ENCODE measurements at regions not wholly inside any gene's neighbourhood (a gene's known extent, or its start where the extent isn't known, plus 50 kb on each side); places are given as distances from the start of the nearest gene placed in this dataset.

DNA sequence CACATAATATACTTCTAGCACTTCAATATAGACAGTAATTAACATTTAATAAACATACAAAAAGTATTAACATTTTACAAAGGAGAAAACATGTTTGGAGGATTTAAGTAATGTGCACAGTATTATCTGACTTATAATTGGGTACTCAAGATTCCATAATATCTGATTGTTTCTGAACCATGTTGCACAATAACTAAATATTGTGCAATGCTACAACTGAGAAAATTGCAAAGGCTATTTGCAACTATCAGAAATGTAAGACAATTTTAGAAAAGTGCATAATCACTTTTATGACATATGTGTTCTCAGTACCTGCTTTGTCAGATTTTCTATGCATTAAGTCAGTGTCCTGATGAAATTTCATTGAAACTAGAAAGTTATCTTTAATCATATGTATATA lies 934.6 kb downstream of the SOCS6 start:
- BruUV-seq (replicated peaks): no TSS peak
- ATAC-seq: no peak
- no peak overlapping the region for H3K27ac ChIP-seq (ENCODE audit: low read depth, low read length)
- ChIA-PET POLR2A (no interaction called here), RAD21 (ENCODE audit: low non-redundant PET in 1 of 2, low total read pairs in 2 of 2, uncharacterized antibody in 2 of 2, unreplicated experiment in 2 of 2) (no interaction called here), CTCF (no interaction called here)
- TF ChIP-seq MAX (IDR thresholded peaks at IDR 0.05) (no peak), POLR2A (IDR thresholded peaks at IDR 0.05; ENCODE audit: borderline replicate concordance, extremely low read depth, insufficient read depth, insufficient read length) (no peak), POLR2AphosphoS5 (IDR thresholded peaks at IDR 0.05; ENCODE audit: low read depth, low read length) (no peak), JUND (IDR thresholded peaks at IDR 0.05) (no peak), TCF7L2 (IDR thresholded peaks at IDR 0.05; ENCODE audit: borderline replicate concordance, extremely low read depth, insufficient read depth, insufficient read length) (no peak), EGR1 (IDR thresholded peaks at IDR 0.05; ENCODE audit: low read depth) (no peak), EZH2 (IDR thresholded peaks at IDR 0.05) (no peak), FOSL1 (IDR thresholded peaks at IDR 0.05; ENCODE audit: low read depth) (no peak), RAD21 (IDR thresholded peaks at IDR 0.05; ENCODE audit: low read depth) (no peak), YY1 (IDR thresholded peaks at IDR 0.05; ENCODE audit: extremely low read depth, insufficient replicate concordance, low read depth, low read length) (no peak), CBX3 (IDR thresholded peaks at IDR 0.05; ENCODE audit: low read depth) (no peak), ZNF274 (IDR thresholded peaks at IDR 0.05; ENCODE audit: low read depth, low read length) (no peak)
- TF ChIP-seq, protein P1, sequence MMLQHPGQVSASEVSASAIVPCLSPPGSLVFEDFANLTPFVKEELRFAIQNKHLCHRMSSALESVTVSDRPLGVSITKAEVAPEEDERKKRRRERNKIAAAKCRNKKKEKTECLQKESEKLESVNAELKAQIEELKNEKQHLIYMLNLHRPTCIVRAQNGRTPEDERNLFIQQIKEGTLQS (IDR thresholded peaks at IDR 0.05): no peak
- TF ChIP-seq, protein P2, sequence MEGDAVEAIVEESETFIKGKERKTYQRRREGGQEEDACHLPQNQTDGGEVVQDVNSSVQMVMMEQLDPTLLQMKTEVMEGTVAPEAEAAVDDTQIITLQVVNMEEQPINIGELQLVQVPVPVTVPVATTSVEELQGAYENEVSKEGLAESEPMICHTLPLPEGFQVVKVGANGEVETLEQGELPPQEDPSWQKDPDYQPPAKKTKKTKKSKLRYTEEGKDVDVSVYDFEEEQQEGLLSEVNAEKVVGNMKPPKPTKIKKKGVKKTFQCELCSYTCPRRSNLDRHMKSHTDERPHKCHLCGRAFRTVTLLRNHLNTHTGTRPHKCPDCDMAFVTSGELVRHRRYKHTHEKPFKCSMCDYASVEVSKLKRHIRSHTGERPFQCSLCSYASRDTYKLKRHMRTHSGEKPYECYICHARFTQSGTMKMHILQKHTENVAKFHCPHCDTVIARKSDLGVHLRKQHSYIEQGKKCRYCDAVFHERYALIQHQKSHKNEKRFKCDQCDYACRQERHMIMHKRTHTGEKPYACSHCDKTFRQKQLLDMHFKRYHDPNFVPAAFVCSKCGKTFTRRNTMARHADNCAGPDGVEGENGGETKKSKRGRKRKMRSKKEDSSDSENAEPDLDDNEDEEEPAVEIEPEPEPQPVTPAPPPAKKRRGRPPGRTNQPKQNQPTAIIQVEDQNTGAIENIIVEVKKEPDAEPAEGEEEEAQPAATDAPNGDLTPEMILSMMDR (IDR thresholded peaks at IDR 0.05 in 2 of 3, conservative IDR thresholded peaks at IDR 0.05 in 1 of 3; ENCODE audit: borderline replicate concordance in 1 of 3, insufficient read depth in 1 of 3, low read depth in 2 of 3, low read length in 2 of 3): no peak
- H3K4me1 ChIP-seq (ENCODE audit: control insufficient read depth in 1 of 2, insufficient read depth in 2 of 2, low read length in 2 of 2): no peaks in the 10 kb centered on the region
- H3K79me2 ChIP-seq (ENCODE audit: insufficient read depth, low read length): no peaks in the 10 kb centered on the region
- DNase-seq (ENCODE audit: low read depth, low spot score): no peak
- H4K20me1 ChIP-seq (ENCODE audit: insufficient read depth): no peaks in the 10 kb centered on the region
- no peak overlapping the region for H3K4me3 ChIP-seq (replicated peaks in 1 of 2; ENCODE audit: low read depth in 1 of 2, low read length in 2 of 2)
- H2AFZ ChIP-seq (ENCODE audit: low read depth, low read length, poor library complexity, severe bottlenecking): no peak overlapping the region
- intact Hi-C loops (cut with micrococcal nuclease): no loop called here
- H3K36me3 ChIP-seq (ENCODE audit: control insufficient read depth in 1 of 2, insufficient read depth in 2 of 2, low read length in 2 of 2): no peaks in the 10 kb centered on the region
- H3K9ac ChIP-seq (ENCODE audit: low read length): no peak overlapping the region
- no peaks in the 10 kb centered on the region for H3K9me2 ChIP-seq (ENCODE audit: insufficient read depth)
- H3K9me3 ChIP-seq (ENCODE audit: control insufficient read depth in 1 of 2, insufficient read depth in 1 of 2, low read depth in 1 of 2, low read length in 2 of 2): peaks cover 0 to 28% of the 10 kb centered on the region in 2 experiments; a peak in 2 of 4 replicates
- no peak overlapping the region for H3K4me2 ChIP-seq (ENCODE audit: low read length)
- no peaks in the 10 kb centered on the region for H3K27me3 ChIP-seq (ENCODE audit: insufficient read depth, low read length)

Measured in HCT116 (cell line).